Fibroblast of lung (primary cell): ENCODE measurements at regions not wholly inside any gene's neighbourhood (a gene's known extent, or its start where the extent isn't known, plus 50 kb on each side); places are given as distances from the start of the nearest gene placed in this dataset.

Experiments
- DNase-seq, 2 donors: peaks; one replicate each; pipeline versions ENCODE4 v3.0.0 to v3.0.0-alpha.2; 2010; ENCODE audit warnings: low read depth in 2 of 2
- H2AFZ ChIP-seq: 2 replicates; pipeline ENCODE4 v1.5.1; 2012; ENCODE audit warnings: low read length, control low read depth, inconsistent platforms
- H3K27ac ChIP-seq: 2 replicates; pipeline ENCODE4 v1.5.1; 2011; ENCODE audit warnings: low read length, control low read depth; ENCODE audit not compliant: insufficient read depth
- H3K27me3 ChIP-seq: 2 replicates; pipeline ENCODE4 v1.5.1; 2011; ENCODE audit warnings: mild to moderate bottlenecking, low read length; ENCODE audit not compliant: control insufficient read depth, insufficient read depth
- H3K36me3 ChIP-seq: 2 replicates; pipeline ENCODE4 v1.5.1; 2011; ENCODE audit warnings: low read length; ENCODE audit not compliant: control insufficient read depth, insufficient read depth
- H3K4me1 ChIP-seq: 2 replicates; pipeline ENCODE4 v1.5.1; 2011; ENCODE audit warnings: low read length; ENCODE audit not compliant: control insufficient read depth, insufficient read depth; ENCODE audit errors: extremely low read depth
- H3K4me2 ChIP-seq: 2 replicates; pipeline ENCODE4 v1.5.1; 2011; ENCODE audit warnings: low read length, control low read depth; ENCODE audit not compliant: insufficient read depth; ENCODE audit errors: extremely low read depth
- H3K4me3 ChIP-seq, 4 experiments: fragments of 200-600 bp in 1 of 4; sonication (generic) in 1 of 4; replicated peaks in 1 of 4; 2 replicates each; pipeline ENCODE4 v1.5.1; 2011 to 2016; ENCODE audit warnings: low read length in 4 of 4, low read depth in 3 of 4, mild to moderate bottlenecking in 3 of 4, control low read depth in 2 of 4, inconsistent platforms in 1 of 4, mixed read lengths in 1 of 4; ENCODE audit not compliant: insufficient read depth in 1 of 4; ENCODE audit errors: control extremely low read depth in 1 of 4
- H3K79me2 ChIP-seq: 2 replicates; pipeline ENCODE4 v1.5.1; 2012; ENCODE audit warnings: mild to moderate bottlenecking, low read length, inconsistent platforms; ENCODE audit not compliant: control insufficient read depth, insufficient read depth
- H3K9ac ChIP-seq: 2 replicates; pipeline ENCODE4 v1.5.1; 2011; ENCODE audit warnings: mild to moderate bottlenecking, low read length, control low read depth; ENCODE audit not compliant: insufficient read depth
- H3K9me3 ChIP-seq: 2 replicates; pipeline ENCODE4 v1.5.1; 2012; ENCODE audit warnings: low read depth, low read length; ENCODE audit not compliant: control insufficient read depth, insufficient read depth
- H4K20me1 ChIP-seq: 2 replicates; pipeline ENCODE4 v1.5.1; 2011; ENCODE audit warnings: low read length; ENCODE audit not compliant: control insufficient read depth, insufficient read depth; ENCODE audit errors: extremely low read depth
- CTCF ChIP-seq, 2 donors: IDR thresholded peaks in 1 of 2; conservative IDR thresholded peaks in 1 of 2; 1 replicate in 1 of 2; 2 replicates in 1 of 2; pipeline ENCODE4 v1.5.1; 2011 to 2012; ENCODE audit warnings: low read length in 2 of 2, control low read depth in 1 of 2, inconsistent platforms in 1 of 2, low read depth in 1 of 2, mild to moderate bottlenecking in 1 of 2
- EZH2 ChIP-seq: IDR thresholded peaks from 2 replicates; pipeline ENCODE4 v1.5.1; 2012; ENCODE audit warnings: low read length, control low read depth, mild to moderate bottlenecking; ENCODE audit errors: missing control alignments

DNA sequence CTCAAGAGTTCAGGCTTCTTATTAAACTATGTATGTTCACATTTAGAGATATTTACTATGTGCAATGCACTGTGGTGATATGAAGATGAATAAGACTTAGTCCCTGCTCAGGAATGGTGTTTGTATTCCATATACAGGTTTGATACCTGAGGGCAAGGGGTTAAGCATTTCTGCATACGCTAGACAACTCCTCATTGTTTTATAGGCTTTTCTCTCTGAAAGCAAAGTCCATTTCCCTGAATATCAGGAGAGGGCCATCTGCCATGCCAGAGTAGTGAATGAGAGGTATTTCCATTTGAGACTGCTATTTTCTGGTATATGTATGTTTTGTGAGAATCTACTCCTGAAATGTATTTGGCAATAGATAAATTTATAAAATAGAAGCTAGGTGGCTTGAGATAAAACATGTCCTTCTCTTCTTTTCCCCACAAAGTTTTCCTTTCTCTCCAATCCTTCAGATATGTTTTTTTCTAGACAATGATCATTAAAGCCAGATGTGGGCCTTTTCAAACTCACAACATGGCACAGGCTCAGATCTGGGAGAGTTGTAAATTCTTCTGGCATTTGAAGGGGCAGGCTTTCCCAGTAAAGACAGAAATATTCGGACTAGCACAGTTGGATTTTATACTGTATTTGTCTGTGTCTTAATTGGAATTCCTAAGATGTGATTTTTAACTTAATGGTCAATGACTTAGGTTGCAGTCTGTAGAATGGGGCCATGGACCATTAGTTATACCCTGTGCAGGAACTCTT is 73.3 kb upstream of the WDR26 start:
- Histone ChIP-seq H4K20me1 (no peaks in the 10 kb centered on the region), H3K79me2 (no peaks in the 10 kb centered on the region), H3K9ac (no peak overlapping the region), H3K4me1 (peaks cover 29% of the 10 kb centered on the region), H3K4me3 (no peak overlapping the region), H3K9me3 (no peaks in the 10 kb centered on the region), H3K27me3 (no peaks in the 10 kb centered on the region), H3K27ac (no peak overlapping the region), H2AFZ (no peak overlapping the region), H3K4me2 (no peak overlapping the region), H3K36me3 (no peaks in the 10 kb centered on the region)
- TF ChIP-seq EZH2: no peak
- no peak for TF ChIP-seq CTCF (conservative IDR thresholded peaks at IDR 0.05 in 1 of 2, IDR thresholded peaks at IDR 0.05 in 1 of 2; ENCODE audit: low read depth in 1 of 2, low read length in 2 of 2)
- no peak for DNase-seq

DNA sequence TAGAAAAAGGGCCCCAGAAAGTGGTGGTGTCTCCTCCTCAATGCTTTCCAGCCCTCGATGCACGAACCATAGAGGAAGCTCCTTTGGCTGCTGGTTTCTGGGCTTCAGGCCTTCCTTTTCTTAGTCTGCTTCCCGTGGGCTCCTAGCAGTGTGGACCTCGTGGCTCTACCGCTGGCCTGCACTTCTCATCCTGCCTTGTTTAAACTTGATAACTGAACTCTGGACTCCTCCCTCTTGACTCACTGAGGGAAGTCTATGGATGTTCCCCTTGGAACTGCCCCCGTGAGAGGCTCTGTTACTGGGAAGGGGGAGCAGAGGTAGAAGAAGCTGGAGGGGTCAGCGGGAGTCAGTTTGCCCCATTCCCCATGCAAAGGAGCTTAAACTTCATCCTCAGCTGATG is 75.3 kb upstream of the WDR26 start:
- Histone ChIP-seq H3K36me3 (no peaks in the 10 kb centered on the region), H3K27me3 (no peaks in the 10 kb centered on the region), H3K9me3 (no peaks in the 10 kb centered on the region), H4K20me1 (no peaks in the 10 kb centered on the region), H3K4me1 (peaks cover 18% of the 10 kb centered on the region), H3K27ac (no peak overlapping the region), H3K4me3 (peak overlapping the region in 1 of 4 experiments; percentile 4), H3K9ac (no peak overlapping the region), H2AFZ (peak overlapping the region; percentile 3), H3K4me2 (no peak overlapping the region), H3K79me2 (no peaks in the 10 kb centered on the region)
- TF ChIP-seq EZH2 (no peak), CTCF (conservative IDR thresholded peaks at IDR 0.05 in 1 of 2, IDR thresholded peaks at IDR 0.05 in 1 of 2; ENCODE audit: low read depth in 1 of 2, low read length in 2 of 2) (no peak)
- DNase-seq: peak in 1 of 2 donors; percentile 34

DNA sequence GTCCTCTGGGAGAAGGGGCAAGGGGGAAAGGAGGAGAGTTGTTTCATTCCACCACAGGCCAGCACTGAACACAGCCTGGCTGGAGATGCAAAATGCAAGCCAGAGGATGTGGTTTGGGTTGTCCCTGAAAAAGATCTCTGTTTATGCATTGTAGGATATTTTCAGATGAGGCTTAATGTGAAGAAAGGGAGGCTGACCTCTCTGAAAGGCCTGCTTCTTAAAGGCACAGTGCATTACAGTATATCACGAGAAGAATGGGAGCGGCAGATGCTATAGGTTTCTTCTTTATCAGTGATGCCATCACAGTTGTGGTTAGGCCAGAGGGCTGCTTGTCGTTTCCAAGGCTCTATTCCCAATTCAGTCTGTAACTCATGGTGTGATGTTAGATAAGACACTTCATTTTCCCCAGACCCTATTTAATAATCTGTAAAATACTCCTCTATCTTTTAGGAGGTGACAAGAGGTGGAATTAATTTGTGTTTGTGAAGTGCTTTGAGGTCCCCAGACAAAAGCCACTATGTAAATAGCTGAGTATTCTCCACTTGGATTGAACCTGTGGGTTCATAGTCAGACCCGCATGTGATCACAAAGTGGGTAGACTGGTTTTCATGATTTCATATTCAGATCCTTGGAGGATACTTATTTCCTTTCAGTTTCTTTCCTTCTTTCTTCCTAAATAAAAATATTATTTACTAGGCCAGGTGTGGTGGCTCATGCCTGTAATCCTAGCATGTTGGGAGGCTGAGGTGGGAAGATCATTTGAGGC is 76.5 kb upstream of the WDR26 start:
- TF ChIP-seq EZH2 (no peak), CTCF (conservative IDR thresholded peaks at IDR 0.05 in 1 of 2, IDR thresholded peaks at IDR 0.05 in 1 of 2; ENCODE audit: low read depth in 1 of 2, low read length in 2 of 2) (no peak)
- DNase-seq: peak; percentile 69 to 84
- no peak overlapping the region for H3K4me3 ChIP-seq
- H3K27ac ChIP-seq: peak overlapping the region; percentile 50
- H3K79me2 ChIP-seq: no peaks in the 10 kb centered on the region
- H3K4me2 ChIP-seq: peak overlapping the region; percentile 80
- no peaks in the 10 kb centered on the region for H3K36me3 ChIP-seq
- H3K9me3 ChIP-seq: no peaks in the 10 kb centered on the region
- H4K20me1 ChIP-seq: no peaks in the 10 kb centered on the region
- no peak overlapping the region for H3K9ac ChIP-seq
- no peaks in the 10 kb centered on the region for H3K27me3 ChIP-seq
- peaks cover 18% of the 10 kb centered on the region for H3K4me1 ChIP-seq
- peak overlapping the region; percentile 65 for H2AFZ ChIP-seq
